ENCODE measurements at regions not wholly inside any gene's neighbourhood (a gene's known extent, or its start where the extent isn't known, plus 50 kb on each side); places are given as distances from the start of the nearest gene placed in this dataset.
"Not testable (repeated sequence)": the region's sequence is repeated elsewhere in the genome, so short reads cannot be mapped to it uniquely, and the experiment has no call there.

GRCh38 chr1:221268295-221268694 lies 389.1 kb downstream of the HLX start:
- peak; percentile 45 for DNase-seq

GRCh38 chr1:221271701-221272100 lies 392.5 kb downstream of the HLX start:
- no peak for DNase-seq

GRCh38 chr1:221272940-221273339 lies 393.7 kb downstream of the HLX start:
- DNase-seq = peak; percentile 38

- no peak for DNase-seq
These were observed 395.1 kb downstream of the HLX start for GRCh38 chr1:221274373-221274772.

GRCh38 chr1:221276896-221277409 lies 397.7 kb downstream of the HLX start:
- peak; percentile 14 for DNase-seq

GRCh38 chr1:221279146-221279545 lies 399.9 kb downstream of the HLX start:
- DNase-seq = no peak

GRCh38 chr1:221283532-221283931 lies 404.3 kb downstream of the HLX start:
- DNase-seq = no peak

- no peak for DNase-seq
These were observed 404.8 kb downstream of the HLX start for GRCh38 chr1:221284028-221284427.

GRCh38 chr1:221284991-221285390 lies 405.7 kb downstream of the HLX start:
- not testable (repeated sequence) for DNase-seq

- not testable (repeated sequence) for DNase-seq
These were observed 406.4 kb downstream of the HLX start for GRCh38 chr1:221285458-221286210.

- DNase-seq = no peak
These were observed 407.2 kb downstream of the HLX start for GRCh38 chr1:221286399-221286798.

- DNase-seq = no peak
These were observed 409.9 kb downstream of the HLX start for GRCh38 chr1:221289103-221289502.

GRCh38 chr1:221290669-221291068 lies 411.4 kb downstream of the HLX start:
- DNase-seq = no peak

GRCh38 chr1:221291113-221291512 lies 411.9 kb downstream of the HLX start:
- DNase-seq = no peak

GRCh38 chr1:221292652-221293051 lies 413.4 kb downstream of the HLX start:
- no peak for DNase-seq

GRCh38 chr1:221294242-221294641 lies 415.0 kb downstream of the HLX start:
- peak; percentile 56 for DNase-seq

GRCh38 chr1:221302357-221302756 lies 423.1 kb downstream of the HLX start:
- DNase-seq = no peak

- no peak for DNase-seq
These were observed 423.6 kb downstream of the HLX start for GRCh38 chr1:221302810-221303209.

GRCh38 chr1:221303623-221304022 lies 424.4 kb downstream of the HLX start:
- DNase-seq = no peak

- DNase-seq = no peak
These were observed 427.0 kb downstream of the HLX start for GRCh38 chr1:221306239-221306638.

GRCh38 chr1:221308534-221309511 lies 429.6 kb downstream of the HLX start:
- peak; percentile 72 for DNase-seq

- no peak for DNase-seq
These were observed 430.5 kb downstream of the HLX start for GRCh38 chr1:221309723-221310122.

- no peak for DNase-seq
These were observed 430.9 kb downstream of the HLX start for GRCh38 chr1:221310180-221310579.

GRCh38 chr1:221315330-221315729 lies 426.6 kb downstream of the DUSP10 start:
- DNase-seq = no peak
